GM12878 (cell line): ENCODE measurements at regions not wholly inside any gene's neighbourhood (a gene's known extent, or its start where the extent isn't known, plus 50 kb on each side); places are given as distances from the start of the nearest gene placed in this dataset.

ENCODE experiments used
- ATAC-seq: fragments of 200-7000 bp; cut with Tn5 transposase; 3 replicates; pipeline ENCODE4 v1.9.1; 2020; ENCODE audit warnings: mild to moderate bottlenecking, moderate library complexity
- BruUV-seq: library from RNA; stranded (reverse); fragments of 400-500 nt; replicated peaks from 2 replicates; lab custom pipeline; 2021; lab: Mats Ljungman, UMichigan
- CTCF ChIA-PET: fragments of 300-600 bp; sonication (Branson Sonifier 250); formaldehyde crosslinking; extraction: SDS; loops from one replicate; lab custom pipeline; 2021; ENCODE audit warnings: inconsistent platforms; lab: Yijun Ruan, JAX
- POLR2A ChIA-PET: fragments of 350-600 bp; formaldehyde crosslinking; extraction: SDS; loops from one replicate; lab custom pipeline; 2021; ENCODE audit warnings: inconsistent platforms; lab: Charles Lee
- RAD21 ChIA-PET: fragments of 300-600 bp; sonication (Branson Sonifier 250); formaldehyde crosslinking; loops from one replicate; lab custom pipeline; 2023; ENCODE audit warnings: antibody characterized with exemption; ENCODE audit not compliant: unreplicated experiment; lab: Charles Lee
- SMC1A ChIA-PET: fragments of 300-600 bp; sonication (Branson Sonifier 250); formaldehyde crosslinking; loops from one replicate; lab custom pipeline; 2023; ENCODE audit not compliant: unreplicated experiment, uncharacterized antibody; lab: Charles Lee
- DNase-seq: peaks from one replicate; pipeline ENCODE4 v3.0.0-alpha.2; 2011; ENCODE audit warnings: low read depth, low spot score
- FAIRE-seq: peaks from 3 replicates; lab custom pipeline; 2011; peaks lifted over from hg19 to GRCh38; lab: Jason Lieb, UNC
- H2AFZ ChIP-seq: 2 replicates; pipeline ENCODE4 v1.6.0; 2011; ENCODE audit warnings: low read depth, low read length, control low read depth; ENCODE audit not compliant: control insufficient read depth
- H3K27ac ChIP-seq: 2 replicates; pipeline ENCODE4 v1.5.1; 2011; ENCODE audit warnings: control low read depth; ENCODE audit not compliant: control insufficient read depth, insufficient read depth
- H3K27me3 ChIP-seq, 2 experiments: replicated peaks in 1 of 2; 2 replicates each; pipeline versions ENCODE4 v1.6.0 to v1.6.1; 2011; ENCODE audit warnings: low read length in 1 of 2; ENCODE audit not compliant: control insufficient read depth in 2 of 2, insufficient read depth in 2 of 2
- H3K36me3 ChIP-seq, 2 experiments: 2 replicates each; pipeline ENCODE4 v1.5.1; 2011; ENCODE audit warnings: low read length in 1 of 2; ENCODE audit not compliant: control insufficient read depth in 2 of 2, insufficient read depth in 2 of 2
- H3K4me1 ChIP-seq: 2 replicates; pipeline ENCODE4 v1.6.1; 2011; ENCODE audit warnings: mild to moderate bottlenecking, low read length, moderate library complexity, mixed read lengths; ENCODE audit not compliant: control insufficient read depth, insufficient read depth
- H3K4me2 ChIP-seq: 2 replicates; pipeline ENCODE4 v1.6.0; 2011; ENCODE audit warnings: control low read depth; ENCODE audit not compliant: control insufficient read depth, insufficient read depth
- H3K4me3 ChIP-seq: fragments of 200-600 bp; sonication (generic); 2 replicates; pipeline ENCODE4 v1.5.1; 2016
- H3K79me2 ChIP-seq: 2 replicates; pipeline ENCODE4 v1.6.0; 2011; ENCODE audit warnings: low read length; ENCODE audit not compliant: control insufficient read depth, insufficient read depth
- H3K9ac ChIP-seq: 2 replicates; pipeline ENCODE4 v1.8.0; 2011; ENCODE audit warnings: low read length, control low read depth, mixed read lengths; ENCODE audit not compliant: control insufficient read depth, insufficient read depth
- H3K9me3 ChIP-seq: replicated peaks from 3 replicates; pipeline ENCODE4 v1.5.1; 2011; ENCODE audit warnings: mild to moderate bottlenecking, low read length; ENCODE audit not compliant: control insufficient read depth, insufficient read depth
- H4K20me1 ChIP-seq: 2 replicates; pipeline ENCODE4 v1.6.0; 2011; ENCODE audit not compliant: control insufficient read depth, insufficient read depth
- KDM1A ChIP-seq: fragments of 200-600 bp; sonication (generic); IDR thresholded peaks from 2 replicates; pipeline ENCODE4 v1.6.1; 2016; ENCODE audit warnings: borderline replicate concordance
- LARP7 ChIP-seq: fragments of 450-650 bp; IDR thresholded peaks from 2 replicates; pipeline ENCODE4 v1.6.1; 2017; ENCODE audit warnings: mild to moderate bottlenecking
- MAX ChIP-seq: IDR thresholded peaks from 2 replicates; pipeline ENCODE4 v1.6.1; 2012; ENCODE audit warnings: low read depth, low read length, improper control_type of control experiment
- PML ChIP-seq: IDR thresholded peaks from 2 replicates; pipeline ENCODE4 v1.6.1; 2012; ENCODE audit warnings: low read length, inconsistent platforms
- RB1 ChIP-seq: fragments of 450-650 bp; formaldehyde crosslinking; IDR thresholded peaks from 2 replicates; pipeline ENCODE4 v1.6.1; 2017; ENCODE audit warnings: mild to moderate bottlenecking, borderline replicate concordance
- SIN3A ChIP-seq: IDR thresholded peaks from 2 replicates; pipeline ENCODE4 v1.6.1; 2012; ENCODE audit warnings: low read depth, low read length, improper control_type of control experiment
- SMAD1 ChIP-seq: fragments of 450-650 bp; IDR thresholded peaks from 2 replicates; pipeline ENCODE4 v1.6.1; 2018; ENCODE audit warnings: mild to moderate bottlenecking, low read depth; ENCODE audit not compliant: partially characterized antibody
- SMARCA5 ChIP-seq: fragments of 450-650 bp; IDR thresholded peaks from 2 replicates; pipeline ENCODE4 v1.6.1; 2017; ENCODE audit warnings: mild to moderate bottlenecking
- SUPT20H ChIP-seq: IDR thresholded peaks from 2 replicates; pipeline ENCODE4 v1.6.1; 2011; ENCODE audit warnings: low read depth, mild to moderate bottlenecking, low read length, moderate library complexity, borderline replicate concordance; ENCODE audit not compliant: control insufficient read depth
- TCF12 ChIP-seq: IDR thresholded peaks from 2 replicates; pipeline ENCODE4 v1.6.1; 2011; ENCODE audit warnings: low read depth, mild to moderate bottlenecking, low read length
- ZNF207 ChIP-seq: fragments of 450-650 bp; IDR thresholded peaks from 2 replicates; pipeline ENCODE4 v1.6.1; 2014; ENCODE audit warnings: antibody characterized with exemption, mild to moderate bottlenecking, borderline replicate concordance
- WGBS: methylation state at CpG from one replicate; pipeline ENCODE4 v1.1.6; 2016; ENCODE audit warnings: low lambda C conversion rate; ENCODE audit not compliant: insufficient replicate concordance, insufficient coverage; ENCODE audit errors: missing lambda C conversion rate; 5-methylcytosine and 5-hydroxymethylcytosine counted together
- in situ Hi-C: fragments of 300-500 bp; cut with MboI; formaldehyde crosslinking; loops from 9 replicates; pipeline ENCODE4 v1.14.3; 2018; ENCODE audit warnings: mixed read lengths
- intact Hi-C: fragments of 100-400 bp; cut with micrococcal nuclease; formaldehyde crosslinking; loops from one replicate; pipeline ENCODE4 v1.14.2; 2022; ENCODE audit not compliant: unreplicated experiment
- TF ChIP-seq, protein P1 (sequence below): fragments of 450-650 bp; IDR thresholded peaks from 2 replicates; pipeline ENCODE4 v1.6.1; 2017; ENCODE audit warnings: mild to moderate bottlenecking, low read depth, inconsistent platforms; ENCODE audit not compliant: poor library complexity, severe bottlenecking
- TF ChIP-seq, protein P2 (sequence below): fragments of 450-650 bp; IDR thresholded peaks from 2 replicates; pipeline ENCODE4 v1.6.1; 2018; ENCODE audit warnings: mild to moderate bottlenecking, low read depth, moderate library complexity; ENCODE audit not compliant: partially characterized antibody
- TF ChIP-seq, protein P3 (sequence below): fragments of 450-650 bp; IDR thresholded peaks from 2 replicates; pipeline ENCODE4 v1.6.1; 2018; ENCODE audit warnings: borderline replicate concordance, mild to moderate bottlenecking; ENCODE audit not compliant: partially characterized antibody

GRCh38 chr10:4058514-4059029, 273.6 kb upstream of the KLF6 start (continued):
- TF ChIP-seq SIN3A: no peak

DNA sequence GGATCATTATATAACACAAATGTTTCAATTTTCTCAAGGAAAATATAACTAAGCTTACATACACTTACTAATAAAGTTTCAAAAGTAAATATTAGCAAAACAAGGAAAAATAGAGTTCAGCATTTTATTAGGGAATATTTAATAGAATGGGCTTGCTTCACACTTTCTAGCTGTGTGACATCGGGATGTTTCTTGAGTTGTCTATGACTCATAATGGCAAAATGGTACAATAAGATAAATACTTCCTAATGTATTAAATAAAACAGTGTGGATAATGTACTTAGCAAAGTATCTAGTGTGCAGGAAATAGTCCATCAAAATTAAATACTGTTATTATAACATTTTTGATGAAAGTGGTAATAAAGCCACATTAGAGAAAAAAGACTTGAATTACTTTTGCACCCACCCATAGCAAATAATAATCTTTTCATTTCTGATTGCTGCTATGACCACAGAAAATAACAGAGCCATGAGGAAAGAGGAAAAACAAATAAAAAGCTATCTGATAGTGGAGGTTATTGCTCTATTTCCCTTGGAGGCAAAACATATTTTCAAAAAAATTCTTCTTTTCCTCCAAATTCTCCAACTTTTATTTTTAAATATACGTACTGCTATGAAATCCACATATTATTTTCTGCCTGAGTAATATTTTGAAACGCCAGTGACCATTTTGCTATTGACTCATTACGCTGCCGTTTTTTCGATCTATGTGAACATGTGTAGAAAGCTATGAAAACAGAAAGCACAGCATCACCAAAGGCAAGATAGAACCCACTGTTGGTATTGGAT, 272.9 kb upstream of the KLF6 start:
- Histone ChIP-seq H4K20me1 (no peaks in the 10 kb centered on the region), H2AFZ (no peak overlapping the region), H3K36me3 (no peaks in the 10 kb centered on the region), H3K27ac (no peak overlapping the region), H3K4me2 (no peak overlapping the region), H3K9ac (no peak overlapping the region), H3K27me3 (no peaks in the 10 kb centered on the region), H3K4me1 (no peaks in the 10 kb centered on the region), H3K4me3 (no peak overlapping the region), H3K79me2 (no peaks in the 10 kb centered on the region), H3K9me3 (no peaks in the 10 kb centered on the region)
- DNase-seq: no peak
- no TSS peak for BruUV-seq
- intact Hi-C loops: no loop called here
- WGBS: 66% methylated on average over 6 of the region's 6 CpGs
- ChIA-PET POLR2A (no interaction called here), CTCF (no interaction called here), SMC1A (interaction anchor here (0.7 kb wide), 1 partner anchor 67 kb away, joined by 3 read pairs; no protein-coding TSS in a partner anchor), RAD21 (no interaction called here)
- FAIRE-seq: no peak
- in situ Hi-C loops: no loop called here
- no peak for ATAC-seq
- TF ChIP-seq, protein P1, sequence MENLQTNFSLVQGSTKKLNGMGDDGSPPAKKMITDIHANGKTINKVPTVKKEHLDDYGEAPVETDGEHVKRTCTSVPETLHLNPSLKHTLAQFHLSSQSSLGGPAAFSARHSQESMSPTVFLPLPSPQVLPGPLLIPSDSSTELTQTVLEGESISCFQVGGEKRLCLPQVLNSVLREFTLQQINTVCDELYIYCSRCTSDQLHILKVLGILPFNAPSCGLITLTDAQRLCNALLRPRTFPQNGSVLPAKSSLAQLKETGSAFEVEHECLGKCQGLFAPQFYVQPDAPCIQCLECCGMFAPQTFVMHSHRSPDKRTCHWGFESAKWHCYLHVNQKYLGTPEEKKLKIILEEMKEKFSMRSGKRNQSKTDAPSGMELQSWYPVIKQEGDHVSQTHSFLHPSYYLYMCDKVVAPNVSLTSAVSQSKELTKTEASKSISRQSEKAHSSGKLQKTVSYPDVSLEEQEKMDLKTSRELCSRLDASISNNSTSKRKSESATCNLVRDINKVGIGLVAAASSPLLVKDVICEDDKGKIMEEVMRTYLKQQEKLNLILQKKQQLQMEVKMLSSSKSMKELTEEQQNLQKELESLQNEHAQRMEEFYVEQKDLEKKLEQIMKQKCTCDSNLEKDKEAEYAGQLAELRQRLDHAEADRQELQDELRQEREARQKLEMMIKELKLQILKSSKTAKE: no peak
- TF ChIP-seq ZNF207 (no peak), SMARCA5 (no peak), PML (no peak), LARP7 (no peak), KDM1A (no peak), RB1 (no peak), TCF12 (no peak), MAX (no peak), SMAD1 (no peak), SUPT20H (no peak)
- TF ChIP-seq, protein P2, sequence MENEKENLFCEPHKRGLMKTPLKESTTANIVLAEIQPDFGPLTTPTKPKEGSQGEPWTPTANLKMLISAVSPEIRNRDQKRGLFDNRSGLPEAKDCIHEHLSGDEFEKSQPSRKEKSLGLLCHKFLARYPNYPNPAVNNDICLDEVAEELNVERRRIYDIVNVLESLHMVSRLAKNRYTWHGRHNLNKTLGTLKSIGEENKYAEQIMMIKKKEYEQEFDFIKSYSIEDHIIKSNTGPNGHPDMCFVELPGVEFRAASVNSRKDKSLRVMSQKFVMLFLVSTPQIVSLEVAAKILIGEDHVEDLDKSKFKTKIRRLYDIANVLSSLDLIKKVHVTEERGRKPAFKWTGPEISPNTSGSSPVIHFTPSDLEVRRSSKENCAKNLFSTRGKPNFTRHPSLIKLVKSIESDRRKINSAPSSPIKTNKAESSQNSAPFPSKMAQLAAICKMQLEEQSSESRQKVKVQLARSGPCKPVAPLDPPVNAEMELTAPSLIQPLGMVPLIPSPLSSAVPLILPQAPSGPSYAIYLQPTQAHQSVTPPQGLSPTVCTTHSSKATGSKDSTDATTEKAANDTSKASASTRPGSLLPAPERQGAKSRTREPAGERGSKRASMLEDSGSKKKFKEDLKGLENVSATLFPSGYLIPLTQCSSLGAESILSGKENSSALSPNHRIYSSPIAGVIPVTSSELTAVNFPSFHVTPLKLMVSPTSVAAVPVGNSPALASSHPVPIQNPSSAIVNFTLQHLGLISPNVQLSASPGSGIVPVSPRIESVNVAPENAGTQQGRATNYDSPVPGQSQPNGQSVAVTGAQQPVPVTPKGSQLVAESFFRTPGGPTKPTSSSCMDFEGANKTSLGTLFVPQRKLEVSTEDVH: no peak
- TF ChIP-seq, protein P3, sequence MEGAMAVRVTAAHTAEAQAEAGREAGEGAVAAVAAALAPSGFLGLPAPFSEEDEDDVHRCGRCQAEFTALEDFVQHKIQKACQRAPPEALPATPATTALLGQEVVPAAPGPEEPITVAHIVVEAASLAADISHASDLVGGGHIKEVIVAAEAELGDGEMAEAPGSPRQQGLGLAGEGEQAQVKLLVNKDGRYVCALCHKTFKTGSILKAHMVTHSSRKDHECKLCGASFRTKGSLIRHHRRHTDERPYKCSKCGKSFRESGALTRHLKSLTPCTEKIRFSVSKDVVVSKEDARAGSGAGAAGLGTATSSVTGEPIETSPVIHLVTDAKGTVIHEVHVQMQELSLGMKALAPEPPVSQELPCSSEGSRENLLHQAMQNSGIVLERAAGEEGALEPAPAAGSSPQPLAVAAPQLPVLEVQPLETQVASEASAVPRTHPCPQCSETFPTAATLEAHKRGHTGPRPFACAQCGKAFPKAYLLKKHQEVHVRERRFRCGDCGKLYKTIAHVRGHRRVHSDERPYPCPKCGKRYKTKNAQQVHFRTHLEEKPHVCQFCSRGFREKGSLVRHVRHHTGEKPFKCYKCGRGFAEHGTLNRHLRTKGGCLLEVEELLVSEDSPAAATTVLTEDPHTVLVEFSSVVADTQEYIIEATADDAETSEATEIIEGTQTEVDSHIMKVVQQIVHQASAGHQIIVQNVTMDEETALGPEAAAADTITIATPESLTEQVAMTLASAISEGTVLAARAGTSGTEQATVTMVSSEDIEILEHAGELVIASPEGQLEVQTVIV: no peak
